Activated T-cell treated with anti-CD3 and anti-CD28 coated beads for 48 hours (primary cell): ENCODE measurements at regions not wholly inside any gene's neighbourhood (a gene's known extent, or its start where the extent isn't known, plus 50 kb on each side); places are given as distances from the start of the nearest gene placed in this dataset.

Experiments used
- DNase-seq: peaks from one replicate; pipeline ENCODE4 v3.0.0-alpha.2; 2020; ENCODE audit warnings: low read depth

DNA sequence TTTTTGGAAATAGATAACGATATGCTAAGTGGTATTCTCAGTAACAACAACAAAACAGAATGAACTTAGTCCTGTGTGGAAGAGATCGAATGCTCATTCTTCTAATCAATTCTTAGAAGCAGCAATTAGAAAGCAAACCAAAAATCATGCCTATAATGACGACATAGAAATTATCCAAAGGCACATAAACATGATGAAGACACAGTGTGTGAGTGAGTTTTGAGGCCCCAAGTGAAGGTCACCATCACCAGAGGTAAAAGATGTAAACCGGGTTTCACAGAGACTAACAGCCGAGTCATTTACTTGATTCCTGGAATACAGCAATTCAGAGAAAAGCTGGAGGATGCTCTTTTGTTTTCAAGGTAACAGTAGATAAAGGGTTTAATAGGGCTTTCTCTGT is 509.2 kb downstream of the TDRD15 start:
- DNase-seq = no peak

DNA sequence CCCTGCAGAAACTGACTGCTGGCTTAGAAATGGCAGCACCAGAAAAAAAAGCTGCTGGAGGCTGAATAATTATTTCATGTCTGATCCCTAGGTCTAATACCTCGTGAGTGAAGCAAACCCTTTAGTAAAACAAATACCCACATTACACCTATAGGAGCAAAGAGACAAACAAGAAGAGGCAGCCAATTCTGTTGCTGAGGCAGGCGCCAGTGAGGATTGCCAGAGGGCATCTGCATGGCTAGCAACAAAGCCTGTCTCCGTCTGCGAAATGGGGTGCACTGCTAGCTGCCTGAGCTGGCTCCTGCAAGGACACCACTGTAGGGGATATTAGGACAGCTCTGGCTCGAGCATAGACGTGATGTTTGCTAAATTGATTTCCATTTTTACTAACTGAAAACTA is 509.7 kb downstream of the TDRD15 start:
- DNase-seq = no peak

DNA sequence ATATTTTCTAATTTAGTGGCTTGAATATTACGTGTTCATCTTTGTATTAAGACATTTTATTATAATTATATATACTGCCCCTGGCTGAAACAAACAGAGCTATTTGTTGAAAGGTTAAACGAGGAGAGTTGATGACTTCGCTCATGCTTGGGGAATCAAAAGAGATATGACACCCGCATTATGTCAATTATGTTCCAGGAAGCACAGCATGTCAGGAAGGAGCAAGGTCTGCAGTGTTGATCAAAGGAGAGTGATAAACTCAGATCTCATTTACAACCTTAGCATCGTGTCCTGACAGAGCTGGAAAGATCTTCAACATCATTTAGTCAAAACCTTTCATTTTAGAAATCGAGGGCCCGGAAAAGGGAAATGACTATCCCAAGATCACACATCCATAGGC is 510.1 kb downstream of the TDRD15 start:
- DNase-seq = no peak

DNA sequence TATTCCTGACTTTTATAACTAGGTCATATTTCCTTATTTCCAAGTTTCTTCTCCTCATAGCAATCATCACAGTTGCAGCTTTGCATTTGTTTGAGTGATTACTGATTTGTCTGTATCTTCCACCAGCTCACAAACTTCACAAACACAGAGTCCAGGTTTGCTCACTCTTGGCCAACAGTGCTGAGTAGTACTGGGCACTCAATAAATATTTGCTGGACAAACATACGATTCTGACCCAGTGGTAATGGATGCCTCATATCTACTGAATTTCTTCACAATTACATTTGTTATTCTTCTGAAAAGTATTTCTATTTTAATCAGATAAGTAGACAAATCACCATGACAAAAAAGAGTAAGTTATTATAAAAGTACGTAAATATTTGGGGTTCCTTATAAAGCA is 516.3 kb downstream of the TDRD15 start:
- no peak for DNase-seq

DNA sequence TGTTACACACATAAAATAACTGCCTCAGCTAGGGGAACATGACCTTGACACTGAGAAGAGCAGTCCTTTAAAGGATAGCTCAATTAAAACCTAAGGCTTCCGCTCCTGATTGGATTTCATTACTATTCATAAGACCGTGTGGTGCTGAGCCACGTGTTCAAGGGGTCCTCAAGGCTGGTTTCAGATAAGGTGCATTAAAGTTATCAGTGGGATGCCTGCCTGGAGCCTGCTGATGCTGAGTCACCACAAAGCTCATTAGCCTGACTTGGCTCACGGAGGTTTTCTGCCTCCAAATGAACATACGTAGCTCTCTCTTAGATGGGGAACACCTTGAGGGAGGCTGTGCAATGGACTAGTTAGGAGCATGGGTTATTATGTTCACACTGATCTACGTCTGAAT is 518.9 kb downstream of the TDRD15 start:
- DNase-seq = no peak

DNA sequence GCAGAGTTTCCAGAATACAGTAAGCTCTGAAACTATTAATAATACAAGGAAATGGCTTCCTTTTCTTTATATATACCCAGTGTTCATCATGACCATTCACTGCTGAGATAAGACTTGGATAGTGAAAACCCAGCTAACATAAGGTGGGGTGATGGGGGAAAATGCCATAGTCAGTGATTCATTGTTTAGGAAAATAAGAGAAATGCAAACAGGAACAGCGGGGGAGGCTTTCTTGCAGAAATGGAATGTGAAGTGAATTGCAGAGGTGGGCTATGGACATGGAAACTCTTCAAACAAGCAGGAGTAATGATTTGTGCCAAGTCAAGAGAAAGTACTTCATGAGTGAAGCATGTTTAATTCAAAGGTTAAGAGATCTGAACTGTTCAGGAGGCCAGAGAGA is 519.4 kb downstream of the TDRD15 start:
- no peak for DNase-seq

DNA sequence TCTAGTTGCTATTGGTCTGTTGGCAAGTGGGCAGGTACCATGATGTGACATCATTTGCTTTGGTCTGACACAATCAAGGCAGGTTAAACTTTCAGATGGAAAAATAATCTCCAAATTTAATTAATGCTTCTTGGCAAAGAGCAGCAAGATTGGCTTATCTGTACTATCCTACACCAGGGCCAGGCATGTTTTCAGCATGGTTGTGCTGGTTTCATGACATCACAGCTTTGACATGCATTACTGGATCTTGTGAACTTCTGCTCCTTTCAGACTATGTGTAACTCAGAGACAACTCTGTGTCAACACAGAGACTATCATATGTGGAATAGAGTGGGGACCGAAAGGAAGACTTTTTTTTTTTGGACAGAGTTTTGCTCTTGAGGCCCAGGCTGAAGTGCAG is 520.5 kb downstream of the TDRD15 start:
- no peak for DNase-seq

DNA sequence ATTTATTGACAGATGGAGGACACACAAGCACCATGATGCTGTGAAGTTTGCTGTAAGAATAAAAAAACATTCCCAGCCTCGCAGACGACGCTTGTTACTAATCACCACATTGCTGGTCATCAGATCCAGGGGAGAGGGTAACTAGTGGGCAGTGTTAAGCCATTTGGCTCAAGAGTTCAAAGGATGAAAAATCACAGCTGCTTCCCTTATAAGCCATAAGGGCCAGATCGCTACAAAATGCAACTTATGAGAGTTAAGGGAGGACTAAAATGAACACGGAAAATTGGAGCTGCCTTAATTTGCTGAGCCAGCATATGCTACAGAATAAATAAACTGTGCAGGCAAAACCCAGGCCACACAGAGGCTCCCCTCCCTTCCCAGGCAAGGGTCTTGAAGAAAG is 522.6 kb downstream of the TDRD15 start:
- DNase-seq = no peak

DNA sequence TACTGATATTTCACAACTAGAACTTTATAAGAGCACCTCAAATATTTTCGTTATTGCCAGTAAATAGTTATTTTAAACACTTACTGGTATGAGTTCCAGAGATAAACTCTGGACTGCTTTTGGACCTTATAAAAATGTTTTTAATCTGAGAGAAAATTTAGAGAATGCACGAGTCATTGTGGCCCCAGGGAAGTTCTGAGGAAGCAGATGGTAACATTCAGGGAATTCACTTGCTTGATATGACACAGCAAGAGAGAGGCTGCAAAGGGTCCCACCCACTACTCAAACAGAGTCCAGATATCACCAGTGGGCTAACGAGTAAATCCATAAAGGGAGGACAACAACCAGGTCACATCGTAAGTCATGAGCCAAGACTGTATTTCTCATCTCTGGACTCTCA is 526.8 kb downstream of the TDRD15 start:
- no peak for DNase-seq

DNA sequence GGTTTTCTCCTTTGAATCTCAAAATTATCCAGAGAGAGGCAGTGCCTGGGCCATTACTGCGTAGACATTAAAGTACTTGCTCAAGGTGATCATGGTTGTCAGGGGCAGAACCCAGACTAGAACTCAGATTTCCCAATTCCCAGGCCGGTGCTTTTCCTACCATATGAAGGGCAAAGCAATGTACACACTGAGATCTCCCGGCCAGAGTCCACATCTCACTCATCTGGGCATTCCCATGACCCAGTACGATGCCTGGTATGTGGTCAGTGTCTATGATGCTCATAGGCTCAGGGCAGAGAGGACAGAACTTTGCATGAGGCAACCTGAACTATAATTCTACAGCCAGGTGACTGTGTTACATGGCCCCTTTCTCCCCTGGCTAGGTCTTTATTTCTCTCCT is 531.4 kb downstream of the TDRD15 start:
- DNase-seq = no peak

DNA sequence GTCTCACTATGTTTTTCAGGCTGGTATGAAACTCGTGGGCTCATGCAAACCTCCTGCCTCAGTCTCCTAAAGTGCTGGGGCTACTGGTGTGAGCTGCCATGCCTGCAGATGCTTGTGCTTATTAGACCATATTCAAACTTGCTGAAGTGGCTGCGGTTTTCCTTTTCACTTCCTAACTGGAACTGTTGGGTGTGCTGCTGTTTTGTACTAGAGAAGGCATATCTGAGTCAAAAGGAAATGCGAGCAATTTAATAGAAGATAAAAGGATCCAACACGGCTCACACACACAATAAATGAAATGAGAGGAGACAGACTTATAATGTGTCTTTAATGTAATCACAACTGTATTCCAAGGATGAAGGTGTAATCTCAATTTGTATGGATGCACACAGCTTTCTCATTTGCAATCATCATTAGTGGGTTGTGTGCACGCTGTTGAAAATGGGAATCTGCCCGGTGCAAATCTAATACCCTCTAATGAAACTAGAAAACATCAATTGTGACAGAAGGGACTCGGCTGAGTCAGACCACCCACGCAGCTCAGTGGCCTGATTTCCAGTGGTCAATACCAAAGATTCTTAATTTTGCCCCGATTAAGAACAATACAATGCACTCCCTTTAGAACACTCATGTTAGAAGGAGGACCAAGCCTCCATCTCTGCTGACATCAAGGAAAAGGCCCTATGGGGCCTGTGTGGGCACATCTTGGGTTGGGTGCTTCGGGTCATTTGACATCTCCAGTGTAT is 532.7 kb downstream of the TDRD15 start:
- DNase-seq = no peak

DNA sequence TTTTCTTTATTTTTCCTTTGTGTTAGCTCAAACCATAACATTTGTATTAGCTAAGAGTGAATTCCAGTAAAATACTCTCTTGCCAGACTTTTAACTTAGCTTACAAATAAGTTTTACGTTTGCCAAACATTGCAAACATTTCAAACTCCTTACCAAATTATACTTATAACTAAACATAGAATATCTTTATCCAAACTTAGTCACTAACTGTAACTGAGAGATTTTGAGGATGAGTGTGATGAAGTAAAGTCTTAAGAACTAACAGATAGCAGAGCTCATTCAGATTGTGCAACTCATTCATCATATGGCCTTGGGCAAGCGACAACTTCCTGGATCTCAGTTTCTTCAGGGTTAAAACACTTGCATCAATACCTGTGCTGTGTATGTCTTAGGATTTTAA is 533.7 kb downstream of the TDRD15 start:
- DNase-seq = no peak

DNA sequence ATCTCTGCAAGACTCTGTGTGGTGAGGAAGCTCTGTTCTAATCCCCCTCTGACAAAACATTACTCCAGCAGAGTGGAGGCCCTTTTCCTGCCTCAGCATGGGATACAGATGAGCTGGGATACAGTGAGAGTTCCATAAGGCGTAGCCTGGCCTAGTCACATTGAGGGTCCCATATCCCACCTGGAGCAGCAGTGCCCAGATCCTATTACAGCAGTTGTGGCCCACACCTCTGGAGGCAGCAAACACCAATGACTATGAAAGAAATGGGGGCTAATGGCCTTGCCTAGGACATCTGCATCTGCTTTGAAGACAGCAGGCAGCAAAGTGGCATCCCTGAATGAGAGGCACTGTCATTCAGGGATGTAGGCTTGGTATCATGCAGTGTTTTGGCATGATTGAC is 534.5 kb downstream of the TDRD15 start:
- DNase-seq = no peak

DNA sequence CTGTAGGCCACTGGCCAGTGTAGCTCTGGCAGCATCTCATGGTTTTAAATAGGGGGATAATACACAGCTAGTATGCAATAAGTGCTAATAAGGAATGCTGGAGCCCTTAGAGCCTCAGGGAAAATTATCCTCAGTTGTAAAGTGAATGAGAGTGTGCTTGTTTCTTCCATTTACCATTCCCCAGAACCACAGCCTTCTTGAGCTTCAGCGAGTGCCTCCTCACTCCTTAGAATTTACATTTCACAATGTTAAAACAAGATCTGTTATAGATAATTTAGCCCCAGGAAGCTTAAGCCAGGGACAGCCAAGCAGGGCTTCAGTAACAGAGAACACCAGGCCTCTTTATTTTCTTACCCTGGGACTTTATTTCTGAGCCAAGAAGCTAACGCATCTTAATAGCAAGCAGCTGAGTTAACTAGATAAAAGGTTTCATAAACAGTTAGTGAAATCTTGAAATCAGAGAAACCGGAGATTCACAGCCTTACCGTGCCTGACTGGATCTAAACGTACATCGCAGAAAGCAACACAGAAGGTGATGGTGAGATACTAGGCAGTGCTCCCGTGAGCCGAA is 535.2 kb downstream of the TDRD15 start:
- no peak for DNase-seq

DNA sequence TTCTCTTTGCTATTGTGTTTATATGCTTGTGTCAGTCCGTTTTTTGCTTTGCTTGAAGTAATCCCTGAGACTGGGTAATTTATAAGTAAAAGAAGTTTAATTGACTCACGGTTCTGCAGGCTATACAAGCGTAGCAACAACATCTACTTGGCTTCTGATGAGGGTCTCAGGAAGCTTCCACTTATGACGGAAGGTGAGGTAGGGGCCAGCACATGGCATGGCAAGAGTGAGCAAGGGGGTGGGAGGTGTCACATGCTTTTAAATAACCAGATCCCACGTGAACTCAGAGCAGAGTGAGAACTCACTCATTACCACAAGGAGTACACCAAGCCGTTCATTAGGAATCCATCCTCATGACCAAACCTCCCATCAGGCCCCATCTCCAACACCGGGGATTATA is 540.3 kb downstream of the TDRD15 start:
- DNase-seq = no peak

DNA sequence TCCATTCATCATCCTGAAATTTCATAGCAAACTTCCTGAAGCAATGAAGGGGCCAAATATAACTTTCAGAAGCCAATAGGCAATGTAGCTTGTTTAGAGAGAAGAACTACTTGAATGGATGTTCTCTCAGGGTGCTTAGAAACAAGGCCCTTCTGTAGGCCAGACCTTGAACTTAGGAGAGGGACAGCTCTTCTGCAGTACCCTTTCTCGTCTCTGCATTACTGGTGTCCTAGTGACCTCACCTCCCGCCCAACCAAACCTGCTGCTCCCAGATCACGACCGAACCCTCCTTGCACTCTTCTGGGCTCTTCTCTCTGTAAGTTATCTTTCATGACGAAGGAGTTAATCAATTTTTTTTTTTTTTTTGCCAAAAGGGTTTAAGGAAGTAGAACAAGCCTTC is 543.9 kb downstream of the TDRD15 start:
- no peak for DNase-seq

DNA sequence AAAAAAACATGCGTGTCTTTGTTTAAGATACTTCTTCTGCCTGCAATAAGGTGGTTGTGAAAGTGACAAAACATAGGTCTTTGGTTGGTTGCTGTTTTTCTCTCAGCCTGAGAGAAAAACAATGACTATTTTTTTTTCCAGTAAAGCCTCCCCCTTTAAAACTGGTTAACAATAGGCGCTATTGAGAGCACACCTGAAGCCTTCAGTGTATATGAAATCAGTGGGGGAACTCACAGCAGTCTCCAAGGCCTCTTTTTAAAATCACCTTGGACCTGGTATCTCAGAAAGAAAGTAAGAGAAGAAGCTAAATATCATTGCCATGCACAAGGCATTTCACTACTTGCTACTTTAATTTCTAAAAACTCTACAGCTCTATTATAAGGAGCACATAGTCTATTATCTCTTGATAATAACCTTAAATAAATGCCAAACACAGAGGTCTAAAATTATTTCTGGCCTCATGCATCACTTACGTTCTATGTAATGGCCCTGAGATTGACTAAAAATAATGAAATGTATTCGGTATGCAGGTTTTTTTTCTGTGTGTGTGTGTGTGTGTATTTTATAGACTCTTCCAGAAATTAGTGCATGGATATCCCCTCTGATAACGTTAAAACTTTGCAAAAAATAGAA is 544.4 kb downstream of the TDRD15 start:
- no peak for DNase-seq

DNA sequence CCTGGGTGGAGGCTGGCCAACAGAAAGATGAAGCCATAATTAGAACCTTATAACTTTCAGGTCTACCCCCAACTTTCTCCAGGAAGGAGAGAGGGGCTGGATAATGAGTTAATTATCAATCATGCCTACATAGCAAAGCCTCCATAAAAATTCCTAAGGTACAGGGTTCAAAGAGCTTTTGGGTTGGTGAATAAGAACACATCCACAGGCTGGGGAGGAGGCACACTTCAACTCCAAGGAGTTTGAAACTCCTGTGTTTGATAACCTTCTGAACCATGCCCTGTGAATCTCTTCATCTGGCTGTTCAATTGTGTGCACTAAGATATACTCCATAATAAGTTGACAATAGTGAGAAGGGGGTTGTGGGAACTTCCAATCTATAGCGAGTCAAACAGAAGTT is 552.3 kb downstream of the TDRD15 start:
- DNase-seq = no peak

DNA sequence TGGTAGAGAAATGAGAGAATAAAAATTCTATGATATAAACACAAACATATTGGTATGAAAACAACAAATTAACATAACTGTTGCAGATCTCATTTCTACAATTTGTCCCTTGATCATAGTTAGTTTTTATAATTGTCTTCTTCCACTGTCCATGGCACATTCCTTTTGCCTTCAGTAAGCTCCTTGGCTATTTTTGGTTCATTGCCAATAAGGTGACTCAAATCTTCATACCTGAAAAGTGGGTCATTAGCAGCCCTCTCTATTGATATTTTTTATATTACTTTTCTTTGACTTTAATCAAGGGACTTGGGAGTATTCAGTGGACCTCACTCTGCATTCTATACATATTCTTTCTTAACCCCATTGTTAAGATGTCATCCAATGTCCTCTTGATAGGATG is 552.9 kb downstream of the TDRD15 start:
- DNase-seq = no peak

DNA sequence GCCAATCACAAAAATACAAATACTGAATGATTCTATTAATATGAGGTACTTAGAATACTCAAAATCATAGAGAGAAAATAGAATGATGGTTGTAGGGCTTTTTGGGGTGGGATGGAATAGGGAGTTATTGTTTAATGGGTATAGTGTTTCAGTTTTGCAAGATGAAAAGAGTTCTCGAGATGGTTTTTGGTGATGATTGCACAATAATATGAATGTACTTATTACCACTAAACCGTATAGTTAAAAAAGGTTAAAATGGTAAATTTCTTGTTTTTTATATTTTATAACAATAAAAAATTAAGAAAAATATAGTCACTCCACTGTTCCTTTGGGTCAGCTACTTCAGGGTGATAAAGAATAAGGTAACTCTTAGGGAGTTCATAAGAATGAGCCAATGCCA is 560.1 kb downstream of the TDRD15 start:
- no peak for DNase-seq

DNA sequence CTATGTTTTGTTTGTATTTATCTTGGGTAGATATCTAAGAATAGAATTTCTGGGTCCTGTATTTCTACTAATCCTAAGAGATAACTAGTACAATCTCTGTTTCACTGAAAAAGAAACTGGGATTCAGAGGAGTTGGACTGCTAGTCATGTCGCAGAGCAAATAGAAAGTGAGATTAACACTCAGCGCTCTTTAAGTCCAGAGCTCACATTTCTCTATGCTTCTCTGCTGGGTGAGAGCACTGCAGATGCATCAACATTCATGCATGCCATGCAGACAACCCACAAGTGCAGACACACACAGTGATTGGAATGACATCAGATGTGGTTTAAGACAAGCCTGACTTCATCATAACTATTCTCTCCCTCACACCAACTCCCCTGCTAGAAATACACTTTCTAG is 563.8 kb downstream of the TDRD15 start:
- DNase-seq = no peak

DNA sequence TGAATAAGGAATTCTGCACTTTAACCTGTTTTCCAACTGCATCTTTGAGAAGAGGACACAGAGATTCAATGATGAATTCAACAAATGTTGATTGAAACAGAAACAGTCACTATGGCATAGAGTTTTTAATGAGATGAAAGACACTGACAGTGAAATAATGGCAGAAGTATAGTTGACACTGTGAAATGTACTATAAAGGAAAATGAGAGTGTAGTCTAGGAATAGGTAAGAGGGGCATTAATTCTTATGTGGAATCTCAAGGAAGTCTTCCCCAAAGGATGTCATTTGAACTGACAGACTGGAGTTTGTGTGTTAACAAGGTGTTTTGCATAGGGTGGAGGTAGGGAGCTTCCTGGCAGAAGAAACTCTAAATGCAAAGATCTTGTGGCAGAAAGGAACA is 566.2 kb downstream of the TDRD15 start:
- DNase-seq = no peak

DNA sequence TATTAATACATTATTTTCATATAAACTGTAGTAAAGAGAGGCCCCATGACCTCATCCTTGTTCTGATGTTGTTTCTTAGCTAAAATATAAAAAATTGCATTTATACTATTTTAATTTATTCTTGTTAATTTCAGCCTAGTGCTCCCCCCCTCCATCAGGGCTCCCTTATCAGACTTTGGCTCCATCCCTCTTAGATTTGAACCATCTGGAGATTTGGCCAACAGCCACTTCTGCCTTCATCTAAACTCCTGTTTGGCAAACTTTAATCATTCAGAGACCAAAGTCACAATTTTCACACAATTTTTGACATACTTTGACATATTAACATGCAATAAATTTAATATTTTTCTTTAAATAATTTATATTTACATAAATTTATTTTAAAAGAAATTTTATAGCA is 569.3 kb downstream of the TDRD15 start:
- no peak for DNase-seq
